GM19463 (cell line): ENCODE measurements at regions not wholly inside any gene's neighbourhood (a gene's known extent, or its start where the extent isn't known, plus 50 kb on each side); places are given as distances from the start of the nearest gene placed in this dataset.
"Not testable (repeated sequence)": the region's sequence is repeated elsewhere in the genome, so short reads cannot be mapped to it uniquely, and the experiment has no call there.

Experiments
- ATAC-seq: cut with Tn5 transposase; IDR thresholded peaks from one replicate; pipeline ENCODE4 v1.9.1; 2021; ENCODE audit warnings: mild to moderate bottlenecking, moderate library complexity; ENCODE audit not compliant: unreplicated experiment

- peak; percentile 75 for ATAC-seq
Measured at GRCh38 chr3:27632431-27633223, 89.5 kb downstream of the EOMES start.

- ATAC-seq: no peak
Measured at GRCh38 chr3:27630885-27631284, 91.2 kb downstream of the EOMES start.

- ATAC-seq: no peak
Measured at GRCh38 chr3:27629366-27629765, 92.8 kb downstream of the EOMES start.

- no peak for ATAC-seq
Measured at GRCh38 chr3:27628026-27628750, 93.9 kb downstream of the EOMES start.

- no peak for ATAC-seq
Measured at GRCh38 chr3:27626596-27627118, 95.5 kb downstream of the EOMES start.

GRCh38 chr3:27625864-27626263 lies 96.3 kb downstream of the EOMES start:
- ATAC-seq: no peak

GRCh38 chr3:27623085-27623753 lies 98.9 kb downstream of the EOMES start:
- ATAC-seq: no peak

GRCh38 chr3:27617552-27617951 lies 104.6 kb downstream of the EOMES start:
- ATAC-seq: no peak

GRCh38 chr3:27616031-27616430 lies 106.1 kb downstream of the EOMES start:
- ATAC-seq: no peak

- no peak for ATAC-seq
Measured at GRCh38 chr3:27615555-27615954, 106.6 kb downstream of the EOMES start.

- no peak for ATAC-seq
Measured at GRCh38 chr3:27614592-27614991, 107.5 kb downstream of the EOMES start.

GRCh38 chr3:27613846-27614500 lies 108.2 kb downstream of the EOMES start:
- no peak for ATAC-seq

- ATAC-seq: no peak
Measured at GRCh38 chr3:27610800-27611525, 111.2 kb downstream of the EOMES start.

GRCh38 chr3:27607370-27607769 lies 114.8 kb downstream of the EOMES start:
- ATAC-seq: no peak

- ATAC-seq: no peak
Measured at GRCh38 chr3:27606537-27606936, 115.6 kb downstream of the EOMES start.

GRCh38 chr3:27601311-27601710 lies 117.1 kb upstream of the SLC4A7 start:
- ATAC-seq: not testable (repeated sequence)

GRCh38 chr3:27599741-27600140 lies 115.6 kb upstream of the SLC4A7 start:
- ATAC-seq: not testable (repeated sequence)

- ATAC-seq: peak; percentile 42
Measured at GRCh38 chr3:27596921-27597320, 112.7 kb upstream of the SLC4A7 start.

GRCh38 chr3:27596334-27596841 lies 112.2 kb upstream of the SLC4A7 start:
- ATAC-seq: peak; percentile 65

- ATAC-seq: no peak
Measured at GRCh38 chr3:27594096-27594690, 110.0 kb upstream of the SLC4A7 start.
